HepG2 (cell line): ENCODE measurements at regions not wholly inside any gene's neighbourhood (a gene's known extent, or its start where the extent isn't known, plus 50 kb on each side); places are given as distances from the start of the nearest gene placed in this dataset.

Experiments
- ATAC-seq: fragments of 200-7000 bp; cut with Tn5 transposase; 3 replicates; pipeline ENCODE4 v1.9.1; 2020; ENCODE audit warnings: mild to moderate bottlenecking, moderate library complexity
- BruUV-seq: library from RNA; stranded (reverse); fragments of 400-500 nt; replicated peaks from 2 replicates; lab custom pipeline; 2021; lab: Mats Ljungman, UMichigan
- CTCF ChIA-PET: fragments of 300-600 bp; formaldehyde crosslinking; extraction: SDS; loops from one replicate; lab custom pipeline; 2021; ENCODE audit warnings: low total read pairs, inconsistent platforms, low intra/inter-chr PET ratio; lab: Yijun Ruan, JAX
- POLR2A ChIA-PET: fragments of 350-600 bp; sonication (Branson Sonifier 250); formaldehyde crosslinking; loops from one replicate; lab custom pipeline; 2020; ENCODE audit warnings: antibody characterized with exemption, inconsistent platforms; lab: Yijun Ruan, JAX
- DNase-seq: peaks from one replicate; pipeline ENCODE4 v3.0.0-alpha.2; 2015; ENCODE audit warnings: low spot score
- FAIRE-seq: peaks from 3 replicates; lab custom pipeline; 2011; peaks lifted over from hg19 to GRCh38; lab: Jason Lieb, UNC
- H2AFZ ChIP-seq: one replicate; pipeline ENCODE4 v1.6.1; 2011; ENCODE audit warnings: low read length, inconsistent platforms
- H3K27ac ChIP-seq: fragments of 300-600 bp; 3 replicates; pipeline ENCODE4 v1.8.0; 2011; ENCODE audit warnings: mixed run types, mild to moderate bottlenecking, mixed read lengths, low read length, inconsistent platforms; ENCODE audit not compliant: insufficient read depth; ENCODE audit errors: extremely low read length
- H3K27me3 ChIP-seq, 2 experiments: fragments of 200-600 bp in 1 of 2; 2 replicates in 1 of 2; 3 replicates in 1 of 2; pipeline versions ENCODE4 v1.6.0 to v1.8.0; 2011; ENCODE audit warnings: low read length in 2 of 2, mild to moderate bottlenecking in 2 of 2, moderate library complexity in 2 of 2, inconsistent platforms in 1 of 2; ENCODE audit not compliant: insufficient read depth in 2 of 2, control insufficient read depth in 1 of 2
- H3K36me3 ChIP-seq, 2 experiments: fragments of 200-600 bp in 1 of 2; replicated peaks in 1 of 2; 2 replicates in 1 of 2; 3 replicates in 1 of 2; pipeline versions ENCODE4 v1.5.1 to v1.8.0; 2011; ENCODE audit warnings: low read length in 2 of 2, inconsistent platforms in 1 of 2; ENCODE audit not compliant: insufficient read depth in 2 of 2, control insufficient read depth in 1 of 2
- H3K4me1 ChIP-seq: 2 replicates; pipeline ENCODE4 v1.5.1; 2012; ENCODE audit warnings: low read length, inconsistent platforms; ENCODE audit not compliant: insufficient read depth
- H3K4me2 ChIP-seq: 2 replicates; pipeline ENCODE4 v1.6.0; 2011; ENCODE audit warnings: low read depth, low read length, inconsistent platforms
- H3K4me3 ChIP-seq, 3 experiments: fragments of 200-600 bp in 1 of 3; sonication (generic), shearing (Covaris generic) in 1 of 3; replicated peaks in 1 of 3; 2 replicates each; pipeline ENCODE4 v1.5.1; 2011 to 2016; ENCODE audit warnings: low read length in 3 of 3, inconsistent platforms in 2 of 3, low read depth in 2 of 3, mild to moderate bottlenecking in 2 of 3, control low read depth in 1 of 3, mixed read lengths in 1 of 3; ENCODE audit not compliant: insufficient read depth in 1 of 3
- H3K79me2 ChIP-seq: one replicate; pipeline ENCODE4 v1.6.1; 2011; ENCODE audit warnings: low read length, inconsistent platforms; ENCODE audit not compliant: insufficient read depth
- H3K9ac ChIP-seq: 2 replicates; pipeline ENCODE4 v1.6.0; 2011; ENCODE audit warnings: mild to moderate bottlenecking, low read depth, low read length, inconsistent platforms; ENCODE audit not compliant: insufficient read depth
- H3K9me3 ChIP-seq: 2 replicates; pipeline ENCODE4 v1.5.1; 2012; ENCODE audit warnings: mild to moderate bottlenecking, low read length
- H4K20me1 ChIP-seq: 2 replicates; pipeline ENCODE4 v1.6.0; 2011; ENCODE audit warnings: inconsistent platforms, mild to moderate bottlenecking, low read length, moderate library complexity; ENCODE audit not compliant: insufficient read depth
- MAFF ChIP-seq: IDR thresholded peaks from 2 replicates; pipeline ENCODE4 v1.6.1; 2011; ENCODE audit warnings: low read depth, low read length, improper control_type of control experiment
- MAFK ChIP-seq, 2 experiments: IDR thresholded peaks in 1 of 2; conservative IDR thresholded peaks in 1 of 2; 2 replicates each; pipeline ENCODE4 v1.6.1; 2011; ENCODE audit warnings: improper control_type of control experiment in 2 of 2, low read length in 2 of 2
- PAWR ChIP-seq: sonication (generic); formaldehyde crosslinking; IDR thresholded peaks from 2 replicates; pipeline ENCODE4 v1.4.0; 2020; ENCODE audit warnings: missing genetic modification reagents, mild to moderate bottlenecking, borderline replicate concordance
- SMARCE1 ChIP-seq: fragments of 450-650 bp; IDR thresholded peaks from 2 replicates; pipeline ENCODE4 v1.6.1; 2017; ENCODE audit warnings: borderline replicate concordance
- WGBS: methylation state at CpG from one replicate; pipeline ENCODE4 v1.1.6; 2017; ENCODE audit warnings: low lambda C conversion rate; 5-methylcytosine and 5-hydroxymethylcytosine counted together
- in situ Hi-C: cut with HindIII; loops from 2 replicates; pipeline ENCODE4 v1.10.0; 2017; ENCODE audit warnings: low pct_unique_long_range_greater_than_20kb; ENCODE audit not compliant: extremely low pct_ligation_motif_present
- intact Hi-C: fragments of 100-400 bp; cut with micrococcal nuclease; formaldehyde crosslinking; loops from one replicate; pipeline ENCODE4 v1.10.0; 2022; ENCODE audit not compliant: unreplicated experiment

DNA sequence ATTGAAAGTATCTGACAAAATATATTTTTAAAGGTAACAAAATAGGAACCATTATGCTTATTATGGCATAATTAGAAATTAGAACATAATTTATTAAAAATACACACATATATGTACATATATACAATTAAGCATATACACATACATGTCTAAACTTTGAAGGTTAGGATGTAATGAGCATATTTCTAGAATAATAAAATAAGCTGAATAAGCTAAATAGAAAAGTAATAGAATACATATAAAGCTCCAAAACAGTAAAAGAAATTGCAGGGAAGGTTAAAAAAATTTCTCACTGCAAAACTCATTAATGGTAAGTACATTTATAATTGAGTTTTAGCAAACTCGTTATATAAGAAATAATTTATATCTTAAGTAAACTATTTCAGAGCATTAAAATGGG, 1561.5 kb upstream of the ZEB2 start:
- FAIRE-seq (no peak), ATAC-seq (no peak), DNase-seq (no peak)
- ChIA-PET CTCF (no interaction called here), POLR2A (no interaction called here)
- Histone ChIP-seq H3K27me3 (no peaks in the 10 kb centered on the region), H3K36me3 (no peaks in the 10 kb centered on the region), H3K4me1 (no peaks in the 10 kb centered on the region), H2AFZ (no peak overlapping the region), H3K9me3 (0 out of 2 replicates have a peak, but pooled peaks cover 3% of the 10 kb centered on the region), H3K27ac (no peak overlapping the region), H3K9ac (no peak overlapping the region), H3K79me2 (no peaks in the 10 kb centered on the region), H4K20me1 (no peaks in the 10 kb centered on the region), H3K4me2 (no peak overlapping the region), H3K4me3 (no peak overlapping the region)
- WGBS: 0% methylated on average over 1 of the region's 1 CpG
- BruUV-seq: no TSS peak
- no peak for TF ChIP-seq SMARCE1
- TF ChIP-seq MAFF: peak; percentile 56; the same call in 1 of the 2 replicates
- TF ChIP-seq MAFK (conservative IDR thresholded peaks at IDR 0.05 in 1 of 2, IDR thresholded peaks at IDR 0.05 in 1 of 2; ENCODE audit: low read length in 2 of 2): peak; percentile 55 to 79
- intact Hi-C loops (no loop called here), in situ Hi-C loops (no loop called here)

DNA sequence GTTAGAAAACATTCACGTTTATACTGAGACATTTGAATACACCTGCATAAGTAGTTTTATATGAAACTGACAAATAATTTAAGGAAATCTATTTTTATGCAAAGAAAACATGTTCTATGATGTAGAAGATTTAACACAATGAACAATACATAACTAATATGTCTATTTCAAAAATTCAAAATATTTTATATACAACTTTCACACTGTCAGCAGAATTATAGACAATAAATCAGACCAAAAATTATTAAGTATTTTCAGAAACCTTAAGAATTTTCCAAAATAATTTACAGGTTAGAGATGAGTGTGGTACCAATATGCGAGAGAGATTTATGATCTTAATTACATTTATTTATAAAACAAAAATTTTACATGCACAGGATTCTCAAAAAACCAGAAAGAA, 1561.0 kb upstream of the ZEB2 start:
- Histone ChIP-seq H3K9me3 (0 out of 2 replicates have a peak, but pooled peaks cover 3% of the 10 kb centered on the region), H3K79me2 (no peaks in the 10 kb centered on the region), H2AFZ (no peak overlapping the region), H4K20me1 (no peaks in the 10 kb centered on the region), H3K4me2 (no peak overlapping the region), H3K27me3 (no peaks in the 10 kb centered on the region), H3K9ac (no peak overlapping the region), H3K4me1 (no peaks in the 10 kb centered on the region)
- CTCF ChIA-PET: no interaction called here
- 21% methylated on average over 2 of the region's 2 CpGs for WGBS
- FAIRE-seq: no peak
- intact Hi-C loops (no loop called here), in situ Hi-C loops (no loop called here)
- no peak for DNase-seq
- peak; percentile 48; the same call in 1 of the 2 replicates for TF ChIP-seq MAFF
- no peak for TF ChIP-seq PAWR (CRISPR knock-in tag)
- TF ChIP-seq MAFK (conservative IDR thresholded peaks at IDR 0.05 in 1 of 2, IDR thresholded peaks at IDR 0.05 in 1 of 2; ENCODE audit: low read length in 2 of 2): peak in 1 of 2 experiments; percentile 75; a peak in 2 of 4 replicates
- TF ChIP-seq, all 625 proteins: peak for 2
- H3K27ac ChIP-seq: no peak overlapping the region
- ATAC-seq: no peak
- H3K36me3 ChIP-seq: no peaks in the 10 kb centered on the region
- no TSS peak for BruUV-seq
- H3K4me3 ChIP-seq: no peak overlapping the region
- POLR2A ChIA-PET: no interaction called here
